HG03066 (cell line): ENCODE measurements at regions not wholly inside any gene's neighbourhood (a gene's known extent, or its start where the extent isn't known, plus 50 kb on each side); places are given as distances from the start of the nearest gene placed in this dataset.

ENCODE experiments used
- ATAC-seq: cut with Tn5 transposase; IDR thresholded peaks from one replicate; pipeline ENCODE4 v1.9.1; 2021; ENCODE audit warnings: low read depth; ENCODE audit not compliant: unreplicated experiment

DNA sequence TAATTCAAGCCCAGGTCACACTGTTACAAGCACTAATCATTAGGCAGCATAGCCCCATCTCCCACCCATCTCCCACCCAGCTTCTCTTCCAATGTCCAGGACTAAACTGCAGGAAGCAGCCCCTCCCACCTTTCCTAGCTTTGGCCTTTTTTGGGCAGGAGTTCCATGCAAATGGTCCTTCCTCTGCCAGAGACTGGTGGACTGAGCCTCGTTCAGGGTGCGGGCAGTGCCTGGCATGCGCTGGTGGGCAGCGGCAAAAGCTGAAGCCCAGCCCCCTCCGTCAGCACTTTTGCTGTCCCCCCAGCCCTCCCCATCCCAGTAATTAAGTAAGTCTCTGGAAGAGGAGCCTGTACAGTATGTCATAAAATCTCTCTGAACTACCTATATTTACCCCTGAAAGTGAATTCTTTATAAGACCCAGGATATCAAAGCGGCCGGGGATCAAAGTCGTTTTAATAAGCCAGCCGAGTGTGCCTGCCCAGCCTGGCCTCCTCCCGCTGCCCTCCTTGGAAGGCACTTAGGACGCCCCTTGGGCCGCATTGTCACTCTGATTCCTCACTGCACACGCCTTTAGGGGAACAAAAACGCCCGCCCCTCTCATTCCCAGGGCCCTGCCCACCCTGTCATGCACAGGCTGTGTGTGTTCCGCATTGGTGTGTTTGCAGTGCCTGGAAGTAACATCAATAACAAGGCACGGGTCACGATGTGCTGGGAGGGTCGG is 109.9 kb downstream of the IRX5 start:
- ATAC-seq, result no peak

DNA sequence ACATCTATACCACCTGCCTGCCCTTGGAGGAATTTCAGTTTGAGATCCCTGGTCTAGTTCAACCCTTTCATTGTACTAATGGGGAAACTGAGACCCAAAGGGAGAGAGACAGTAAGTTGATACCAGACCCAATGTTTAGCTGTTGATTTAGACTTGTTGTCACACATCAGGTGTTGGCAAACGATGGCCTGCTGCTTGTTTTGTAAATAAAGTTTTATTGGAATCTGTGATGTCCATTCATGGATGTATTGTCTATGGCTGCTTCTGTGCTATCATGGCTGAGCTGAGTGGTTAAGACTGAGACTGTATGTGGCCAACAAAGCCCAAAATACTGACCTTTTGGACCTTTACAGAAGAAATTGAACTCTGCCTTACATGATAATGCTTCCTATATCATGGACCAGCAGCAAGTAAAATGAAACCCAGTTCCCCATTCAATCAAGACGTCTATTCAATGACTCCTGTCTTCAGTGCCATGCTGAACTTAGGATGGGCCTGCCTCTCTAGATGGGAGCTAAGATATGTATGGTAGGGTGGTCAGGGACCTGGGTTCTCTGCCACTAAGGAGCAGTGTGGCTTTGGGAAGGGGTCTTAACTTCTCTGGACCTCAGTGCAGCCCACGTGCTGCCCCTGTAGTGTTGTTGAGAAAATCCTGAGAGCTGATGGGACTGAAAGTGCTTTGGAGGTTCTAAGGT is 111.0 kb downstream of the IRX5 start:
- no peak for ATAC-seq

DNA sequence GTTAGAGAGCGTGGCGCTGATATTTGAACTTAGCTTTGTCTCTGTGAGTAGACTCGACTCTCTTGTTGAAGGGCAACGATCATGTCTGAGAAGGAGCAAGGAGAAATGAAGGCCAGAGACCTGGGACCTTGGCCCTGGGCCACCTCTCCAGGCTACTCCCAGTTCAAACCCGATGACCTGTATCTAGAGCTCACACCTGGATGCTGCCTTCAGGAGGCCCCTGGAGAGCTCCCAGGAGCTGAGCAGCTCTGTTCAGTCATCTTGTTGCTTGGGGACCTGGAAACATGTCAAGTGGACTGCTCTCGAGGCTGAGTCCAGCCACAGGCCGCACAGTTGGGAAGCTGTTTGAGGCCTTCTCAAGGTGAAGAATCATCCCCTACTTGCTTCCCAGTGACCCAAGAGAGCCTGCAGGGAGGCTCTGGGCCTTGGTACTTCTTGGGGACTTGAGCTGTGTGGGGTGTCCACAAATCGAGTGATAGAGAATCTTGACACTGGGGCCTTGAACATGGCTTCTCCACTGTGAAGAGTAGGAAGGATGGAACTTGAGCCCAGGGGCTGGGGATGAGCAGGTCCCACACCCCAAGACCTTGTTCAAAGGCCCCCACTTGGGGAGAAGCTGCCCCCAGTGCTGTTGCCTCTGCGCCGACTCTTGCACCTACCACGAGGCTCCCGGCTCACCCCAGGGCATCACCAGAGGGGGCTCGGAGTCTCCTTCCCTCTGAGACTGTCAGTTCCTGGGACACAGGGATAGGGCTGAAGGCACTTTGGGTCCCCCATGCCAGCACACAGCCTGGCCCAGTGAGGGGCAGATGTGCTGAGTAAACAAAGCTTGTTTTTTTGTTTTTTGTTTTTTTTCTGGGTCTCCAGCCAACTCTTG is 112.1 kb downstream of the IRX5 start:
- no peak for ATAC-seq

DNA sequence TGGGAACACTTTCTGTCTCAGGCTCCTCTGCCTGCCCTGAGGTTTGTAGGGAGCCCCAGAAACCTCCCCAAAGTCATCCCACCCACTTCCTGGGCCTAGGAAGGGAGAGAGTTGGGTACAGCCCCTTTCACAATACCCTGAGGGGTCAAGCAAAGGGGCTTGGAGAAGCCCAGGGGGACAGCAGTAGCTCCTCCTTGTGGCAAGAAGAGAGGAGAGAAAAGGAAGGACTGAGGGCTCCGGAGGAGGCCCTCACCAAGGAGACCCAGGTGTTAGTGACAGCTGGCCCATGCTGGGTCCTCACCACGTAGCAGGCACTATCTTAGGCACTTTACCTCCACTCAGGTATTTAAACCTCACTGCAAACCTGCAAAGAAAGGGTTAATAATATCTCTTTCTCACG is 112.8 kb downstream of the IRX5 start:
- ATAC-seq, result no peak

DNA sequence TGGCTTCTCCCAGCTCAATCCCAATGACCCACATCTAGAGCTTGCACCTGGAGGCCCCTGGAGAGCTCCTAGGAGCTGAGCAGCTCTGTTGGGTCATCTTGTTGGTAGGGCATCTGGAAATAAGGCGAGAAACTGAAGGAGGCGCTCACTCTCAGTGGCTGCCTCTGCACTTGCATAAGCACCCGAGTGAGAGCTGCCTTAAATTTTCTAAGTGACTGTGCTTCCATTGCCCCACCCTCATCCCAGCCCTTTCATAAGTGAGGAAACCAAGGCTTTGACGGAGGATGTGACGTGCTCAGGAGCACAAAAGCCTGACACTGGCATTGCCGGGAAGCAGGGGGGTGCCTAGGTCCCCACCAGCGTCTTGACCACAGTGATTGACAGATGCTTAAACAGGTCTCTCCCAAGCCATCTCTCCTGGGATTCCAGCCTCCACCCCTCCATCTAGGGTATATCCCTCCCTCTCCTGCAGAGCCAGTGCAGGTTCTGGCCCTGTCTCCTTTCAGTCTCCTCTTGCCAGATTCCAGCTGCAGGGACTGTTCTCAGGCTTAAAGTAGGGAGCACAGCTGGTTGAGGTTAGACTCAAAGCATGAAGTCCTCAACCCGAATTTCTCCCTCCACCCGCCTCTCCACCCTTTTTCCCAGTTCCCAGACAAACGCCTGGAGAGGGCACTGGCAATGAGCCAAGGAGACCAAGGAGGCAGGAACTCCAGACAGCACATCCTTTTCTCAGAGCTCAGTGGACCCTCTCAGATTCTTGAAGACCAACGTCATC is 113.7 kb downstream of the IRX5 start:
- ATAC-seq, result no peak

DNA sequence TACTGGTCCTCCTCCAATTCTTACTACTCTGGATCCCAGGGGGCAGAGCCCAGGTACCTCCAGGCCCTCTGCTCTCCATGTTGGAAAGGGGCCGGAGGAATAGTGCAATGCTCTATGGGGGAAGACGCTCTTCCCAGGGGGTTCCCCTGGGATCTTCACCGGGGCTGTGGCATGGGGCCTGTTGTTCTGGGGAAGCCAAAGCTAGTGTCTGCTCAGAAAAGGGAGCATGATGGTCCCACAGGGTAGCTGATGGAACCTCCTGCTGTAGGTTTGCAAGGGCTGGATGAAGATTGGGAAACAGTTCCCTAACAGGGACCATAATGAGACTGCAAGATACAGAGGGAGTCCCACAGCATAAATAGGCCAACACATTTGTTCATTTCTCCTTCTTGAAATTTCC is 114.7 kb downstream of the IRX5 start:
- ATAC-seq, result no peak

DNA sequence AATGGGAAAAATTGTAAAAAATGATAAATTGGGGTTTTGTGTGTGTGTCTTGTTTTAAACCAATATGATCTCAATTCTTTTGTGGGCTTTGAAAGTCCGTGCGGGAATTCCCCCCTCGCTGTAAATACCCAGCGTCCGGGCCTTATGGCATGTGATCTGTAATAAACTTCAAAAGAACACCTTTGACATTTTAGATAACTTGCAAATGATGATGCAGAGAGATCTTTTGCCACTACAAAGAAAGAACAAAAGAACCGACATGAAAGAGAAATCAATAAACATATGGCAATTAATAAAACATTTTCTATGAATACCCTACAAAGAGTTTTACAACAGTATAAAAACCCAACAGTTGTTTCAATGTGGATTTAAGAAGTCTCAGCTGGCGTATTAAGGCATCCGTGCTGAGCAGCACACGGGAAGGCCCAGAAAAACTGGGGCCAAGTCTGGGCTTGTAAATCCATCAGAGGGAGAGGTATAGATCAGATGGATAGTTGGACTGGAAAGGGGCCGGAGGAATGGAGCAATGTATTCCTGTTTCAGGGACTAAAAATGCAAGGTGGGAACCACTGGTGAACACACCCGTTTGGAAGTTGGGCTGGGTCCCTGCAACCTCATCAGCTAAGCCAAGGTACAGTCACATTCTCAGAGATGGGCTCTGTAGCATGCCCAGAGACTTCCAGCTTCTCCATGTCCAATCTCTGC is 115.2 kb downstream of the IRX5 start:
- ATAC-seq, result no peak

DNA sequence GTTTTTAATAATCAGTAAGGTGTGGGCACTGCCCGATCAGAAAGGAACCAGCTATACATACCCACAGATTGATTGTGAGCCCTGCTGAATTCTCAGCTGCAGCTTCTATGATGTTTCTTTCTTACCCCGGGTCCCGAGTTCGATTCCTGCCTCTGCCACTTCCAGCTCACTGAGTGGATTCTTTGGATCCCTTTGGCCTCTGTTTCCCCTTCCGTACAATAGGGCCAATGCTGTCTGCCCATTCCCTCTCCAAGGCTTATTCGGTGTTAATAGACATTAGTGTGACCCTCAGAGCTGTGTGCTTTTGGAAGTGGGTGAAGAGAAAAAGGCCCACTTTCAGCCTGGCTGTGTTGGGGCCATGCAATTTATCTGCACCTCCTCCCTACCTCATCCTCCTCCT is 115.8 kb downstream of the IRX5 start:
- ATAC-seq, result no peak

DNA sequence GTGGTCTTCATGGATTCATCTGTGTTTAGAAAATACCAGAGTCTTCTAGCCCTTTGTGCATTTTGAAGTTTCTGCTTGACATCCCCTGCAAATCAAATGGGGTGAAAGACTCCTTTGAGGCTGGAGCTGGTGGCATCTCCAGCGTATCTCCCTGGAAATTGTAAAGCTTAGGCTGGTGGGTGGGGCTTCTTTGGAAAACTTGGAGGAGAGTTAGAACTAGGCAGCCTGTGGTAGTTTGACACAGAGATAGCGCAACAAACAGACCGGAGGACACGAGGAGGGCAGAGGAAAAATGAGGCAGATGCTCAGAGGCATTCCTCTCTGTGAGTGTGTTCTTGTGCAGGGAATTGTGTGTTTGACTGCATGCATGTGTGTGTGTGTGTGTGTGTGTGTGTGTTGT is 116.3 kb downstream of the IRX5 start:
- no peak for ATAC-seq

DNA sequence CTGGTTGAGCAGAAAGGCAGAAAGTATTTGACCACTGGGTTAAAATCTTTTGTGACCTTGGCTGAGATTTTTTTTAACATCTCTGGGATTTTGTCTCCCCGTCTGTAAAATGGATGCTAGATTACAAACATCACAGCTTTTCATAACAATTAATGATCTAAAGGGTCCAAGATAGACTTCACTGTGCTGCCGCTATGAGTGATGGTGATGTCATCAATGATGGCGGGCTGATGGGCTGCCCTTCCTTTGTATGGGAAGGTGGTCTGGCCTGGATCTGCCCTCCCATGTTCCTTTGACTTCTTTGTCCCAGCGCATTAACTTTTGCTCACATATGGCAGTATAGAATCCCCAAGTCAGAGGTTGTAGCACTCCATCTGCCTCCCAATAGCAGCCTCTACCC is 116.7 kb downstream of the IRX5 start:
- ATAC-seq, result no peak

DNA sequence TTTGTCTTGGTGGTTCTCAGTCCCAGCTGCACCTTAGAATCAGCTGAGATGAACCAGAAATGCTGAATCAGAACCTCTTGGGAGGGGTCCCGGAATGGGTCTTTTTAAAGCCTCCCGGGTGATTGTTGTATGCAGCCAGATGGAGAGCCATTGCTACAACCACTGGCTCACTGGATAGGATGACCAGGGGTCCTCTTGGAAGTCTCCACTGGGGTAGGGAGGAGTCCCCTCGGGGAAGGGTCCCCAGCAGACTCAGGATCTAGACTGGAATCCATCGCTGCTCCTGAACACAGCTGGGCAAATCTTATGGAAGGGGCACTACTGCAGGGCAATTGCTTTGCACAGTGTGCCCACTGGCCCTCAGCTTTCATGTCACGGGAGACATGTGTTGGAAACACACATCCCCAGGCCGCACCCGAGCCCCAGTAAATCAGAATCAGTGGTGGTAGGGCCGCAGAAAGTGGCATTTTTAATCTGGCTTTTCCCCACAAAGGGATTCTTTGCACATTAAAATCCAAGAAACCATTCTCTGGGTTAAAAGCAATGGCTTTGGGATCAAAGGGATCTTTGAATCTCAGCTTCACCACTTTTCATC is 117.3 kb downstream of the IRX5 start:
- ATAC-seq, result no peak

DNA sequence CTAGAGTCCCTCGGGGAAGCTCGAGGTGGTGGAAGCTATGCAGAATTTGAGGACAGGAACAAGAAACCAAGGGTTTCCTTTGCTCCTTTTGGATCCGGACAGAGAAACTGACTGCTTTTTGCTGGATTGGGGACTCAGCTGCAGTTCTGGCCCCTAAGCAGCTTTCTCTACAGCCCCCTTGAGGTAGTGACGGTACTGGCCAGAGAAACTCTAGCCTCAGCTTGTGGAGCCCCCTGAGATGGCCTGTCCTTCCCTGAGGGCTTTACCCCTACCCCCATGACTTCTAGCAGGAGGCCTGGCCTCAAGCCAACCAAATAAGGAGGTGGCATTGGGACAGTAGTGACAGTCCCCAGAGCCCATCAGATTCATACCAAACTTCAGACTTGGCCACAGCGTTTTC is 118.1 kb downstream of the IRX5 start:
- no peak for ATAC-seq

DNA sequence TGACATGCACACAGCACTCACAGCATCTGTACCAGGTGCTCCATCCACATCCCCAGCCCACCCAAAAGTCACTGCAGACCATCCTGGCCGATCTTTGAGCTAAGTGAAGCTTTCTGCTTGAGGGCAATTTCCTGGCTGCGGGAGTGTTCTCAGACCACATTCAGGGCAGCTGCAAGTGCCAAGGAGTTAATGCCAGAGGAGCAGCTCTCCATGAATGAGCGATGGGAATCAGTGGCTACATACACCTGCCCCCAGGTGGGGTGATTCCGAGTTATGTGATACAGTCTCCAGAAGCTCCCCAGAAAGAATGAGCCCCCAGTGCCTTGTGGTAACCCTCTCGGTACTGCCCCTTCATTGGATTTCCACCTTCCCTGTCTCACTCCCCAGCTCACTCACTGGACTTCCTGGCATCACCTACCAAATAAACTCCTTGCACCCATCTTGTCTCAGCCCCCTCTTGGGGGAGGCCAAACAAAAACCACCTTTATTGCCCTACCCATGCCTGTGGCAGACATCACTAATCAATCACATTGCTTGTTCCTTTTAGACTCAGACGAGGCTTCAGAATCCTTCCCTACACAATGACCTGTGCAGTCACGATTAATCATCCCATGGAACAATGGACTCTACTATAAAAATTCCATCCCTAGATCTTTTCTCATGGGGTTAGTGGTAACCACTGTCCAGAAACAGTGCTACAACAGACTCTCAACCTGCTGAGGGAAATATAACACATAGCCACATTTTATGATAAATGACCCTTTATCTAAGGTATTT is 121.1 kb downstream of the IRX5 start:
- no peak for ATAC-seq

DNA sequence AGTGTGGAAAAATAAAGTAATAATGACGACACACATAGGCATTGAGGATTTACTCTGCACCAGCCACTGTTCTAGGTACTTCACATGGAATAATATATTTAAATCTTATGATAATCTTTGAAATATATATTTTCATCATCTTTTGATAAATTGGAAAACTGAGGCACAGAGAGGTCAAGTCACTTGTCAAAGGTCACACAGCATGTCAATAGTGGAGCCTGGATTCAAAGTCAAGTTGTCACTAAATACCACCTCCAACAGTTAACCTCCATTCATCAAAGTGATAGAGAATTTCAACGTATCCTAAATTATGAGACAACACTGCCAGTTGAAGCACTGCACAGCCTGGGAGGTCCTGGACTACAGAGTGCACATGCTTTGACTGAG is 121.7 kb downstream of the IRX5 start:
- no peak for ATAC-seq

DNA sequence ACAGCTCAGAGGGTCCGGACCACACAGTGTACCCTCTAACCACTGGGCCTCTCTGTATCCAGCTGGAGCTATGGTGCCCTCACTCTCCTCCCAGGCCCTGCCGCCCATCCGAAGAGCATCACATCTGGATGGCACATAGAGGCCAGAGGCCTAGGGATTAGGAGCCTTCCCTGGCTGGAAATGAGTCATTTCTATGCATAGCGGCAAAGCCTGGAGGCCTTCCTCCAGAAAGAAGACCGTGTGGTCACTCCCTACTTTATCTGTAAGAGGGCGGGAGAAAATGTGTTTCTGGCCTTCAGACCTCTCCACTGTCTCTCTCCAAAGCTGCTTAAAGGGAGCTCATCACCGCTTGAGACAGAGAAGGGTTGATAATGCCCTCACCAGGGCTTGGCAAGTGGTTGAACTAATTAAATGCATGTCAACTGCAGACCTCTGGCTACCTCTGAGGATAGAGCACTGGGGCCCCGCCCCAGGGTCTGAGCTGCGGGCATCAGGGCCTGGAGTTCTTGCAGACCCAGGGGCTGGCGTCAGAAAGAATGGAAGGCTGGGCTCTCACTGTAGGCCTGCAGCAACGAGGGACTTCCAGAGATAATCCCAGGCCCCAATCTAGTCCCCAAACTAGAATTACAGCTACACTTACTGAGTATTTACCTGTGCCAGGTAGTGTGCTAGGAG is 122.2 kb downstream of the IRX5 start:
- ATAC-seq, result no peak

DNA sequence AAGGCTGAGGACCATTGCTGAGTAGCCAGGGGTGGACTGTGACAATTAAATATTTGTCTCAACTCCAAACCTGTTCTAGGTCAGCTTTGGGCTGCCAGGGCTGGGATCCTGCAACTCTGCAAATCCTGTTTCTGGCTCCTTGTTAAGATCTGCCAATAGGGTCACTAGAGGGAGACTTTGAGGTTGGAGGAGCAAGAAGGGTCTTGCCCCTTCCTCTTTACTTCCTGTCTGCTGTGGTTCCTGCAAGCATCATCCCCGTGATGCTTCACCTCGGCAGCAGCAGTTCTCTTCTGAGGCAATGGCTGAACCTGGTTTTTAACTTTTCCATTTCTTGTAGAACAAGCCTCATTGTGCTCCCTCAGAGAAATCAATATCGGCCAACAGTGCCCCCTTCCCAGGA is 124.6 kb downstream of the IRX5 start:
- ATAC-seq, result no peak

DNA sequence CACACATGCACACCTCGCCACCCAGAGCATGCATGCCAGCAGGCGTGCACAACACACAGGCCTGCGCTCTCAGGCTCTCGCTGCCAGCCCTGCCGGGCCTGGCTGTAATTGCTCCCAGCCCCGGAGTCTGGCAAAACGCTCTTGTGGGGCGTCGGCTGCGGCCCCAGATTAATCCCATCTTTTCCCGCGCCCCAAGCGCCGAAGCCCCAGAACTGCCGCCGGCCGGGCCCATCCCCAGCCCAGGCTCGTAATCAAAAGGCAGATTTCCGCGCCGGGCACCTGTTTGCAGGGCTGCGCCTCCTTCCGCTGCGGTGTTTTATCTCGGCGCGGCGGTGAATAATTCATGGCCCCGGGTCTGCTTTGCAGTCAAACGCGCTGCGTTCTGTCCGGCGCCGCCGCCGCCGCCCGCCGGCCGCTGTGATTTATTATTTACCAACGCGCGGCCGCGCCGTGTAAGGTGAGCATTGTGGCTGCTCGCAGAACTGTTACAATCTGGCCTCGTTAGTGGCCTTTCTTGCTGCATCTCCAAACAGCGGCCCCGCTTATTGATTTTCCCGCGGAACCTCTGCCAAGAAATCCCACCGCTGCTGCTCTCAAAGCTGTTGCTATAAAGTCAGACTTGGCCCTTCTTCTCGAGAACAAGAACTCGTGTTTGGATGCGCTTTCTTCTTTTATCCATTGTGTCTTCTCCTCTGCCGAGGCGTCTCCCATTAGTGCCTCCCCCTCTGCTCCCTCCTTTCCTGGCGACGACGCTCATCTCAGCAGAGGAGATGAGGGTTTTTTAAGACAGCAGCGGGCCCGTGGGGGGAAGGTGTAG is 126.1 kb downstream of the IRX5 start:
- ATAC-seq, result no peak

DNA sequence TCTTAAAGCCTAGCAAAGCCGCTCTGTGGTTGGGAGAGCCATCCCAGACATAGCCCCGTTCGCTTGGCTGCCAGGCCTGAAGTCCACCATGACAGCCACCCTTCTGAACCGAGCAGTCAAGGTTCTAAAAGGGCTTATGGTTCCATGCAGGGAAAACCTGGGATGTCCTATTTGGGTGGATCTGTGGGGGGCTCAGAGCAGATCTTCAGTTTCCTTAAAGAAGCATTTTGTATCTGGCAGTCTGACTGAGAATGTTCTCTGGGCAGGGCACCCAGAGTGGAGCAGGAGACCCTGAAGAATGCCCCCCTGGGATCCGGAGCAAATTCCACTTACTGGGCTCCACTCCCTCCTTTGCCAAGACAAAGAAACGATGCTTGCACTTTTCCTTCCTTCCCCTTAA is 127.2 kb downstream of the IRX5 start:
- no peak for ATAC-seq
